ENCODE measurements at regions not wholly inside any gene's neighbourhood (a gene's known extent, or its start where the extent isn't known, plus 50 kb on each side); places are given as distances from the start of the nearest gene placed in this dataset.

DNA sequence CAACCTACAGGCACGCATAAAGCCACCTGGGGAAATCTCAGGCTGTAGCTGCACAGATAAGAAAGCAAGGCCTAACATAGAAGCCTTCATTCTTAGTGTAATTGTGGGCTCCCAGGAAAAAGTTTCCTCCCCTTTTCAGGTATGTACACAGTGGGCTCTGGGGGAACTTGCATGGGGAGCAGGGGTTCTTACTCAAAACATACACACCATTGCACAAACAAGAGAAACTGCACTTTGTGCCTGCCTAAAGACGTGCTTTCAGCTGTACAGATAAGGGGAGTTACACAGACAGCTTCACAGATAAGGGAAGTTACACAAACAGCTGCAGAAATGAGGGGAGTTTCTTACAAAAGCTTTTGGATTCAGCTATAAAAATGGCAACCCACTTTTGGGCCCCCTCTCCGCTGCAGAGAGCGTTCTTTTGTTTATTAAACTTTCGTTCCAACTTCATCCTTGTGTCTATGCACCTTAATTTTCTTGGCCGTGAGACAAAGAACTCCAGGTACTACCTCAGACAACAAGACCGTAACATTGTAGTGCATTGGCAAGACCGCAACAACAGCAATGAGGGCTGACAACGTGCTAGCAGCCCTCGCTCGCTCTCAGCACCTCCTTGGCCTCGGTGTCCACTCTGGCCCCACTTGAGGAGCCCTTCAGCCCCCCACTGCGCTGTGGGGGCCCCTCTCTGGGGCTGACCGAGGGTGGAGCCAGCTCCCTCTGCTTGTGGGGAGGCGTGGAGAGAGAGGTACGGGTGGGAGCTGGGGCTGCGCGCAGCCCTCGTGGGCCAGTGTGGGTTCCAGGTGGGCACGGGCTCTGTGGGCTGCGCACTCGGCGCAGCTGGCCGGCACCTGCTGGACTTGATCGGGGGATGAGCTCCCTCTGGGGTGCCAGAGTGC lies 317.5 kb downstream of the RAPGEF2 start (continued):
- TF ChIP-seq, protein P1, sequence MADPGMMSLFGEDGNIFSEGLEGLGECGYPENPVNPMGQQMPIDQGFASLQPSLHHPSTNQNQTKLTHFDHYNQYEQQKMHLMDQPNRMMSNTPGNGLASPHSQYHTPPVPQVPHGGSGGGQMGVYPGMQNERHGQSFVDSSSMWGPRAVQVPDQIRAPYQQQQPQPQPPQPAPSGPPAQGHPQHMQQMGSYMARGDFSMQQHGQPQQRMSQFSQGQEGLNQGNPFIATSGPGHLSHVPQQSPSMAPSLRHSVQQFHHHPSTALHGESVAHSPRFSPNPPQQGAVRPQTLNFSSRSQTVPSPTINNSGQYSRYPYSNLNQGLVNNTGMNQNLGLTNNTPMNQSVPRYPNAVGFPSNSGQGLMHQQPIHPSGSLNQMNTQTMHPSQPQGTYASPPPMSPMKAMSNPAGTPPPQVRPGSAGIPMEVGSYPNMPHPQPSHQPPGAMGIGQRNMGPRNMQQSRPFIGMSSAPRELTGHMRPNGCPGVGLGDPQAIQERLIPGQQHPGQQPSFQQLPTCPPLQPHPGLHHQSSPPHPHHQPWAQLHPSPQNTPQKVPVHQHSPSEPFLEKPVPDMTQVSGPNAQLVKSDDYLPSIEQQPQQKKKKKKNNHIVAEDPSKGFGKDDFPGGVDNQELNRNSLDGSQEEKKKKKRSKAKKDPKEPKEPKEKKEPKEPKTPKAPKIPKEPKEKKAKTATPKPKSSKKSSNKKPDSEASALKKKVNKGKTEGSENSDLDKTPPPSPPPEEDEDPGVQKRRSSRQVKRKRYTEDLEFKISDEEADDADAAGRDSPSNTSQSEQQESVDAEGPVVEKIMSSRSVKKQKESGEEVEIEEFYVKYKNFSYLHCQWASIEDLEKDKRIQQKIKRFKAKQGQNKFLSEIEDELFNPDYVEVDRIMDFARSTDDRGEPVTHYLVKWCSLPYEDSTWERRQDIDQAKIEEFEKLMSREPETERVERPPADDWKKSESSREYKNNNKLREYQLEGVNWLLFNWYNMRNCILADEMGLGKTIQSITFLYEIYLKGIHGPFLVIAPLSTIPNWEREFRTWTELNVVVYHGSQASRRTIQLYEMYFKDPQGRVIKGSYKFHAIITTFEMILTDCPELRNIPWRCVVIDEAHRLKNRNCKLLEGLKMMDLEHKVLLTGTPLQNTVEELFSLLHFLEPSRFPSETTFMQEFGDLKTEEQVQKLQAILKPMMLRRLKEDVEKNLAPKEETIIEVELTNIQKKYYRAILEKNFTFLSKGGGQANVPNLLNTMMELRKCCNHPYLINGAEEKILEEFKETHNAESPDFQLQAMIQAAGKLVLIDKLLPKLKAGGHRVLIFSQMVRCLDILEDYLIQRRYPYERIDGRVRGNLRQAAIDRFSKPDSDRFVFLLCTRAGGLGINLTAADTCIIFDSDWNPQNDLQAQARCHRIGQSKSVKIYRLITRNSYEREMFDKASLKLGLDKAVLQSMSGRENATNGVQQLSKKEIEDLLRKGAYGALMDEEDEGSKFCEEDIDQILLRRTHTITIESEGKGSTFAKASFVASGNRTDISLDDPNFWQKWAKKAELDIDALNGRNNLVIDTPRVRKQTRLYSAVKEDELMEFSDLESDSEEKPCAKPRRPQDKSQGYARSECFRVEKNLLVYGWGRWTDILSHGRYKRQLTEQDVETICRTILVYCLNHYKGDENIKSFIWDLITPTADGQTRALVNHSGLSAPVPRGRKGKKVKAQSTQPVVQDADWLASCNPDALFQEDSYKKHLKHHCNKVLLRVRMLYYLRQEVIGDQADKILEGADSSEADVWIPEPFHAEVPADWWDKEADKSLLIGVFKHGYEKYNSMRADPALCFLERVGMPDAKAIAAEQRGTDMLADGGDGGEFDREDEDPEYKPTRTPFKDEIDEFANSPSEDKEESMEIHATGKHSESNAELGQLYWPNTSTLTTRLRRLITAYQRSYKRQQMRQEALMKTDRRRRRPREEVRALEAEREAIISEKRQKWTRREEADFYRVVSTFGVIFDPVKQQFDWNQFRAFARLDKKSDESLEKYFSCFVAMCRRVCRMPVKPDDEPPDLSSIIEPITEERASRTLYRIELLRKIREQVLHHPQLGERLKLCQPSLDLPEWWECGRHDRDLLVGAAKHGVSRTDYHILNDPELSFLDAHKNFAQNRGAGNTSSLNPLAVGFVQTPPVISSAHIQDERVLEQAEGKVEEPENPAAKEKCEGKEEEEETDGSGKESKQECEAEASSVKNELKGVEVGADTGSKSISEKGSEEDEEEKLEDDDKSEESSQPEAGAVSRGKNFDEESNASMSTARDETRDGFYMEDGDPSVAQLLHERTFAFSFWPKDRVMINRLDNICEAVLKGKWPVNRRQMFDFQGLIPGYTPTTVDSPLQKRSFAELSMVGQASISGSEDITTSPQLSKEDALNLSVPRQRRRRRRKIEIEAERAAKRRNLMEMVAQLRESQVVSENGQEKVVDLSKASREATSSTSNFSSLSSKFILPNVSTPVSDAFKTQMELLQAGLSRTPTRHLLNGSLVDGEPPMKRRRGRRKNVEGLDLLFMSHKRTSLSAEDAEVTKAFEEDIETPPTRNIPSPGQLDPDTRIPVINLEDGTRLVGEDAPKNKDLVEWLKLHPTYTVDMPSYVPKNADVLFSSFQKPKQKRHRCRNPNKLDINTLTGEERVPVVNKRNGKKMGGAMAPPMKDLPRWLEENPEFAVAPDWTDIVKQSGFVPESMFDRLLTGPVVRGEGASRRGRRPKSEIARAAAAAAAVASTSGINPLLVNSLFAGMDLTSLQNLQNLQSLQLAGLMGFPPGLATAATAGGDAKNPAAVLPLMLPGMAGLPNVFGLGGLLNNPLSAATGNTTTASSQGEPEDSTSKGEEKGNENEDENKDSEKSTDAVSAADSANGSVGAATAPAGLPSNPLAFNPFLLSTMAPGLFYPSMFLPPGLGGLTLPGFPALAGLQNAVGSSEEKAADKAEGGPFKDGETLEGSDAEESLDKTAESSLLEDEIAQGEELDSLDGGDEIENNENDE (IDR thresholded peaks at IDR 0.05; ENCODE audit: insufficient replicate concordance, low read length): no peak
- TF ChIP-seq, protein P2, sequence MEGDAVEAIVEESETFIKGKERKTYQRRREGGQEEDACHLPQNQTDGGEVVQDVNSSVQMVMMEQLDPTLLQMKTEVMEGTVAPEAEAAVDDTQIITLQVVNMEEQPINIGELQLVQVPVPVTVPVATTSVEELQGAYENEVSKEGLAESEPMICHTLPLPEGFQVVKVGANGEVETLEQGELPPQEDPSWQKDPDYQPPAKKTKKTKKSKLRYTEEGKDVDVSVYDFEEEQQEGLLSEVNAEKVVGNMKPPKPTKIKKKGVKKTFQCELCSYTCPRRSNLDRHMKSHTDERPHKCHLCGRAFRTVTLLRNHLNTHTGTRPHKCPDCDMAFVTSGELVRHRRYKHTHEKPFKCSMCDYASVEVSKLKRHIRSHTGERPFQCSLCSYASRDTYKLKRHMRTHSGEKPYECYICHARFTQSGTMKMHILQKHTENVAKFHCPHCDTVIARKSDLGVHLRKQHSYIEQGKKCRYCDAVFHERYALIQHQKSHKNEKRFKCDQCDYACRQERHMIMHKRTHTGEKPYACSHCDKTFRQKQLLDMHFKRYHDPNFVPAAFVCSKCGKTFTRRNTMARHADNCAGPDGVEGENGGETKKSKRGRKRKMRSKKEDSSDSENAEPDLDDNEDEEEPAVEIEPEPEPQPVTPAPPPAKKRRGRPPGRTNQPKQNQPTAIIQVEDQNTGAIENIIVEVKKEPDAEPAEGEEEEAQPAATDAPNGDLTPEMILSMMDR (IDR thresholded peaks at IDR 0.05; ENCODE audit: control extremely low read depth in 1 of 3, insufficient read depth in 1 of 3, low read depth in 1 of 3, low read length in 3 of 3): no peak
- no peak for TF ChIP-seq CBX8 (IDR thresholded peaks at IDR 0.05; ENCODE audit: borderline replicate concordance, low read depth, low read length)
- no peak for TF ChIP-seq SIN3A (conservative IDR thresholded peaks at IDR 0.05 in 1 of 2, IDR thresholded peaks at IDR 0.05 in 1 of 2; ENCODE audit: low read depth in 1 of 2, low read length in 2 of 2)
- no peak for TF ChIP-seq HDAC6 (IDR thresholded peaks at IDR 0.05; ENCODE audit: low read depth, low read length)
- no peak for TF ChIP-seq POLR2A (IDR thresholded peaks at IDR 0.05; ENCODE audit: control extremely low read depth in 1 of 2, low read depth in 2 of 2, low read length in 2 of 2)
- no peak for TF ChIP-seq EGR1 (IDR thresholded peaks at IDR 0.05; ENCODE audit: borderline replicate concordance, low read depth, low read length)
- no peak for TF ChIP-seq CREB1 (IDR thresholded peaks at IDR 0.05)

Data from H1 (cell line).